GM11168 (cell line): ENCODE measurements at regions not wholly inside any gene's neighbourhood (a gene's known extent, or its start where the extent isn't known, plus 50 kb on each side); places are given as distances from the start of the nearest gene placed in this dataset.

Source experiments
- in situ Hi-C: fragments of 300-500 bp; cut with MboI; formaldehyde crosslinking; loops from one replicate; pipeline ENCODE4 v1.12.0; 2022; ENCODE audit warnings: low sequenced_read_pairs; ENCODE audit not compliant: unreplicated experiment

GRCh38 chr21:16644685-16645084, 868.2 kb upstream of the CXADR start:
- in situ Hi-C loops = no loop called here

GRCh38 chr21:16650714-16651366, 862.0 kb upstream of the CXADR start:
- in situ Hi-C loops = no loop called here

GRCh38 chr21:16651956-16652355, 860.9 kb upstream of the CXADR start:
- in situ Hi-C loops = no loop called here

DNA sequence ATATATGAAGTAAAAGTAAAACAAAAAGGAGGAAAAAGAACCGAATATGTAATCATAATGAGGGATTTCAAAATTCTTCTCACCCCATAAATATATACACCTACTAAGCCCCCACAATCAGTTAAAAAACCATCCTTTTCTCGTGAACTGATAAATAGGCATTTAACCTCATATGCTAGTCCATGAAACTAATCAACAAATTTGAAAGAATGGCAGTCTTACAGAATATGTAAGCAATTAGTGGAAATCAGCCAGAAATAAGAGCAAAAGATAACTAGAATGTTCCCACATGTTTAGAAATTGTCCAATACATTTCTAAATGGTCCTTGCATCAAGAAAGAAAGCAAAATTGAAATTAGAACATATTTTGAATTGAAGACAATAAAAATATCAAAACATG, 849.4 kb upstream of the CXADR start:
- in situ Hi-C loops = no loop called here

DNA sequence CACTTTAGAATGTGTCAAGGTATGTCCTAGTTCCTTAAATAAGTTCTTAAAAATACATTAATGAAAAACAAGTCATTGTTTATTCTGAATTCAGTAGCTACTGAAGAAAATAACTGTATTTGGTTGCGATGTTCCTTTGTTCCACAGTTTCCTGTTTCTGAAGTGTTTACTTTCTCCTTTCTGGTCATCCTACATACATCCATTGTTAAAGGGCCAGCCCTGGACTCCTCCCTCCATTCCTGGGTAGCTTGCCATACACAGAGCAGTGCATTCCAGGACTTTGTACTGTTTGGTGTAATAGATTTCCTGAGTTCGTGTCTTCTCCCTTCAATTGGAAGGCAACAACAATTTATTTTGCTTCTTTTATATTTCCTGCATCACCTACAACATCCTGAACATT, 845.4 kb upstream of the CXADR start:
- in situ Hi-C loops = no loop called here

DNA sequence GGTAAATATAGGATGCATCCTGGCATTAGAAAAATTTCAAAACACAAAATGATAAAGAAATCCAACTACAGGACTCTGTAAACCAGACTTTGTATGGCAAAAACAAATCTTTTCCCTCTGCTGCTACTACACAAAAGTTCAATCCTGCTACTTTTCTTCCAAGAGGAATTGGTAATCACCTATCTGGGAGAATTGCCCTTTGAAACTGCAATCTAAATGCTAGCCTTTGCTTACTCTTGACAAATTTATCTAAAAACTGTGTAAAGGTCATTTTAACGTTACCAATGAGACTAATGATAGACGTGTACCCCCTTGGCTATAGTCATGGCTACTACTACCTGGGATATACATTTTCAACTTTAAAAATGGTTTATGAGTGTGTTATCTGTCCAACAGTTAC, 837.9 kb upstream of the CXADR start:
- in situ Hi-C loops = no loop called here

- in situ Hi-C loops = no loop called here
Observed at GRCh38 chr21:16676391-16676790, 836.5 kb upstream of the CXADR start.

DNA sequence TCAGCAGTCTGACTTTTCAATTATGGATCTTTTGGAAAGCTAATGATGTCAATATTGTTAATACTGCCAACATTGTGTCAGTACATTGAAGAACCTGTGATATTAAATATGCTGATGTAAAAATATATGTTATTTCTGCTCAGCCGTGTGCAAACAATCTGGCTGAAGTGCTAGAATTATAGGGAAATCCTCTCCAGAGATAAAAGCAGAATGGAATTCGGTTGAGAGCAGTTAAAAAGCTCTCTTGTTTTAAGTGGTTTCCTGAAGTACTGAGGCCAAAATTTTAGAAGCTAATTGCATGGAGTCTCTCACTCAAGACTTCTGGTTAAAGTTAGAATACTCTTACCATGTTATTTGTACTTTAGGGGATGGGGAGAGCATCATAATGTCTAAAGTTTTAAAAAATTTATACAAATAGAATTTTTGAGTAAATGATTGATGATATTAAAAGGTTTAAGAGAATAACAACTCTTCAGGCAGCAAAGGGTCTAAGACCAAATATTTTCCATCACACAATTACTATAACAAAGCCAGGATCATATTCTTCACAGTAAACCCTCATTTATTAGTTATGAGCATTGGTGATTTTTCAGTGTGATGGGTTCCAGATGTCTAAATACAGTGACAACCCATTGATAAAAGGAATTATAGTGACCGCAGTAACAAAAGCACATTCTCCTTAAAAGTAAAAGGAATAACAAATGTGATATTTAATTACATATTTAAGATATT, 834.2 kb upstream of the CXADR start:
- in situ Hi-C loops = no loop called here

- in situ Hi-C loops = no loop called here
Observed at GRCh38 chr21:16695074-16695473, 817.8 kb upstream of the CXADR start.

DNA sequence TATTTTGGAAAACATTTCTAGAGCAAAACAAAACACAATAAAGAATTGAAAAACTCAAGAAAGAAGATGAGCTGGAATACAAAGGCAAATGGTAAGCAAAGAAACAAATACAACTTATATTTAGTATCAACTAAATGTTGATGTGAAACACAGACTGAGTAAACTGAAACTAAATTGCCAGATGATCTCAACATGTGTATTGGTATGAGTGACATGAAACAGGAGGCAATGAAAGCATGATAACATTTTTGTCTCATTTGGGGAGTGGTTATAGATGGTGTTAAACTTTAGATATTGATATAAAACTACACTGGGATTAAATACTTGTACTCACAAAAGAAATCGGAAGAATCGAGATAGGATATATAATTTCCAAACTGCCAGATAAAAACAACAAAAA, 805.6 kb upstream of the CXADR start:
- in situ Hi-C loops = no loop called here

DNA sequence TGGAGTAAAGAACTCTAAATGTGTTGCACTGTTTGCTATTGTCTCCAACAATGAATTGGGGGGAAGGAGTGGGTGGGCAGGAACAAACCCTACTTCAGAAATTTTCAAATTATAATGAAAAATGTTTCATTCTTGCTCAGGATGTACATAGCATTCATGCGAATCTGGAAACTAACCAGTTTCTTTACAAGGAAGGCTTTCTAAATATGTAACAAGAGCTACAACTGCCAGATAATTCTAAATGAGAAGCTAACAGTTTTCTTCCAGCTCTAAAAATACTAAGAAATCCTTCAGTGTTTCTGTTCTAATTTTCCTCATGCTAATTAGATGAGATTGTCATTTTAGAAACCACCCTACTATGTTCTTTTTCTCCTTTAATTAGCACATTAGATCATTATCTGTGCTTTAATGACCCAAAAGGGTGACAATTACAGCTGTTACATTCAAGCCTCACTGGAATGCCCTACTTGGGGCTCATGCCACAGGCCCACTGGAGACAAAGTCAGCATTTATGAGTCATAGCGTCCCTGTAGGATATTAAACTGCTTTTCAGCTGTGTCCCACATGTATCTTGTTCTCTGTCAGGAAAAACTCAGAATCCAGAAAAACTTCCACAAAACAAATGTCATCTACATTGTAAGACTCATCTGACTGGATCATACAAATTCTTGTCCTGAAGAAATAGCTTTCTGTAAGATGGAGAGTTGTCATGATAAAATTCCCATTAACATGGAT, 804.6 kb upstream of the CXADR start:
- in situ Hi-C loops = no loop called here

DNA sequence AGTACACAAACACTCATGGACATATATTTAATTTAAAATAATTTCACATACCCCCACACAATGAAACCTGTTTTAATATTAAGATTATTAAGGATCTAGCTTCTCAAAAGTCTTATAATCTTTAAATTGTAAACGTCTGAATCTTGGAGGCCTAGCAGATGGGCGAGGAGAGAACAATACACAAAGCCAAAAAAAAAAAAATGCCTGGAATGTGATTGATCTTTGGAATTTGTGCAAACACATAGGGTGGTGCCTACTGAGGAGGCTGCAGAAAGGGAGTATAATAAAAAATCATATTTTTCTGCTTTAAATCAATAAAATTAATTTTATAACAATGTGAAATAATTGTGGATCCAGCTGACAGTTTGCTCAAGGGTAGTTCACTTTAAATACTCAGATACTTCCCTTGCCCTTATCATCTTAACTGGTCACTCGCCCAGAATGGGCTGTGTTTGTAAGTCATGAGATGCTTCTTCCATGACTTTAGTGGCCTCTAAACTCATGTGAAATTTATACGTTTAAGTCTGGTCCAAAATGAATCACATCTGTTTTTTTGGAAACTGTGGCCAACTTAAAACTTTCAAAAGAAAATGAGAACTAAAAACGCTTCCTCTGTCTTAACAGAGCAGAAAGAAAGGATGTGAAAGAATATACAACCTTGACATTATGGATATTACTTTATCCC, 802.8 kb upstream of the CXADR start:
- in situ Hi-C loops = no loop called here

DNA sequence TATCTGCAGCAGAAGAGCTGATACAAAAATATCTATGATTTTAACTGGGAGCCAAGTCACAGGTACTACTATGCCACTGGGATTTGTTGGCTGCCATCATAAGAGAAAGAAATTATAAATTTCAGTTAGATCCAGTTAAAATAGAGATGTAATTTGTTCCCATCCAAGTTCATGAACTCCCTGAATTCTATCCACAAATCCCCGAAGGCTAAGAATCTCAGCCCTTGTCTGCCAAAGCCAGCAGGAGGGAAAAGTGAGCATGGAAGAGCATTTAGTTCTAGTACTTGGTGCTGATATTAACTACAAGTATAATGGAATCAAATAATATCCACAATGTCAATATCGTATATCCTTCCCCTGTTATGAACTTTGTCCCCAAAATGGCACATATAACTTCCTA, 801.1 kb upstream of the CXADR start:
- in situ Hi-C loops = no loop called here

- in situ Hi-C loops = no loop called here
Observed at GRCh38 chr21:16713331-16714117, 799.3 kb upstream of the CXADR start.

DNA sequence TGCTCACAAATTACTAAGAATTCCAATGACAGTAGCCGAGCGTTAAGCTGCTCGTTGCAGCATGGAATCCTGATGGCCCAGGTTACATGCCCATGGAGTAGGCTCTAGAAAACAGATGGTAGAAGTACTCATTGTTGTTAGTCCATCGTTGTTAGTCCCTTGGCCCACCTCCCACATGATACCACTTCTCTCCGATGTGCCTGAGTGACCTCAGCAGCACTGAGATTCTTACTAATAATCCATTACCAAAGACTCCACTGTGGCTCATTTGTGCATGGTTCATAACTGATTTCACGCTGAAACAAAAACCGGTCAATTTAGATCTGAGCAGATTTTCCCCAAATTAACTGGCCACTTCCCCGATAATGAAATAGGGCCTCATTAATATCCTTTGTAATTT, 772.3 kb upstream of the CXADR start:
- in situ Hi-C loops = no loop called here

DNA sequence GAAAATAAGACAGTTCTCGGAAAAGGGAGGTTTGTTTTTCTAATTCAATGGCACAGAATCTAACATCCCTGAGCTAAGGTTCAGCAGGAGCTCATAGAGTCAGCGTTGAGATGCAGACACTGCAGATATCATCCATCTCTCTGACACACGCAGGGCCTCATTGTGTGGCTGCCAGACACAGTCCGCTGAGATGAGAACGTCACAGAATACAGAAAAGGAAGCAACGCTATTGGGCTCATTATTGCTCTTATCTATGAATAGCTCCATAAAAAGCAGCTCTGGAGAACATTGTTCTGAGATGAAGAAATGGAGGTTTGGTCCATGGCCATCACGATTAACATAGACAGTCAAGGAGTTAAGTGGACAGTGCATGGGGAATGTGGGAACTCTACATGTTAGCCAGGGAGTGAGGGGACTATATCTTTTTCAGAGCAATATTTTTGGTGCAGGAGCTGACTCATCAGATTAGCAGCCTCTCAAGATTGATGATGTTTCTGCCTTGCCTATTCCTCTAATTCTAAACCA, 771.6 kb upstream of the CXADR start:
- in situ Hi-C loops = no loop called here

DNA sequence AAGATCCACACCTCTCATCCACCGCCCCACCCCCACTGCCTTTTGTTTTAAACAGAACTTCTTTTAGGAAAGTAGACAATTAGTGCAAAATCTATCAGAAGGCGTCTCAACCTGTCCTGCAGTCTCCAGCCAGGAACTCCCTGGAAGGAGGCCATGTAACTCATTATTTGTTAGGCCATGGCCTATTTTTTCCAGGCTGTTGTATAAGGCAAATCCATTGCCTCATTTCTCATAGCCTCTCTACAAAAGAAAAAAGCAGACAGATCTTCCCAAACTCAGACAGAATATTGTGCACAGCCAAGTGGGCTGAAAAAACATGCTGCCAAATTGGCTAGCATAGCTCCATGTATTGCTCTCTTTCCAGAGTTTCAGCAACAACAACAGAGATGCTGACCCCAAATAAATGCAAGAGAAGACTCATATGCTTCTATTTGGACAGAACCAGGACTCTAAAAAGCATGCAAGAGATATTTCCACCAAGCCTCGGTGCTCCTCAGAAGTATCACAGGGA, 770.7 kb upstream of the CXADR start:
- in situ Hi-C loops = no loop called here

- in situ Hi-C loops = no loop called here
Observed at GRCh38 chr21:16742741-16743140, 770.1 kb upstream of the CXADR start.

- in situ Hi-C loops = no loop called here
Observed at GRCh38 chr21:16743317-16743716, 769.5 kb upstream of the CXADR start.

DNA sequence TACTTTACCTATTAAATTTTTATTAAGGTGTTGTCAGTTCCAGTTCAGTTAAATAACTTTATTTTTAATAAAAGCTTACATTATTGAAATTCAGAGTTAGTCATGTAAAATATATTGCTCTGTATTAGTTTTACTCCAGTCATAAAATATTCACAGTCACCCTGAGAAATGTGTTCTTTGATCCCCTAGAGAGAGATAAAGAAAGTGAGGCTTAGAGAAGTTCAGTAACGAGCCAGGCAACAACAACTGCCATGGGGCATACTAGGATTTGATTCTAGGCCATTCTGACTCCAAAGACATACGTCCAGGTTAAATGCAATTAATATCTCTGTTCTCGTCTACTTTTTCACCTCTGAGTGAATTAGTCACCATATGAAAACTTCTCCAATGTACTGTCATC, 761.9 kb upstream of the CXADR start:
- in situ Hi-C loops = no loop called here
